KMS-11 (cell line): ENCODE measurements at regions not wholly inside any gene's neighbourhood (a gene's known extent, or its start where the extent isn't known, plus 50 kb on each side); places are given as distances from the start of the nearest gene placed in this dataset.

Experiments used
- H2AFZ ChIP-seq: fragments of 200-600 bp; sonication (generic); 2 replicates; pipeline ENCODE4 v1.6.1; 2016; ENCODE audit warnings: antibody characterized with exemption, mixed run types, low read depth
- H3K27ac ChIP-seq: fragments of 200-600 bp; sonication (generic); 2 replicates; pipeline ENCODE4 v1.6.1; 2016; ENCODE audit warnings: mild to moderate bottlenecking, mixed run types
- H3K27me3 ChIP-seq: fragments of 200-600 bp; sonication (generic); 2 replicates; pipeline ENCODE4 v1.6.1; 2017; ENCODE audit warnings: mild to moderate bottlenecking, low read depth, mixed run types, moderate library complexity; ENCODE audit not compliant: insufficient read depth
- H3K36me3 ChIP-seq: fragments of 200-600 bp; sonication (generic); 2 replicates; pipeline ENCODE4 v1.6.1; 2017; ENCODE audit warnings: mild to moderate bottlenecking, mixed run types; ENCODE audit not compliant: insufficient read depth
- H3K4me1 ChIP-seq: fragments of 200-600 bp; sonication (generic); 2 replicates; pipeline ENCODE4 v1.6.1; 2016; ENCODE audit warnings: mild to moderate bottlenecking, low read depth, mixed run types; ENCODE audit not compliant: poor library complexity, severe bottlenecking
- H3K4me2 ChIP-seq: fragments of 200-600 bp; sonication (generic); 2 replicates; pipeline ENCODE4 v1.7.0; 2016; ENCODE audit warnings: mild to moderate bottlenecking, mixed run types
- H3K4me3 ChIP-seq: fragments of 200-600 bp; sonication (generic); IDR thresholded peaks from 2 replicates; pipeline ENCODE4 v1.6.1; 2017; ENCODE audit warnings: low read depth, low read length, mixed read lengths; ENCODE audit not compliant: insufficient read depth
- H3K79me2 ChIP-seq: fragments of 200-600 bp; sonication (generic); 2 replicates; pipeline ENCODE4 v1.6.1; 2016; ENCODE audit warnings: low read depth, mixed run types; ENCODE audit not compliant: insufficient read depth
- H3K9ac ChIP-seq: fragments of 200-600 bp; sonication (generic); 2 replicates; pipeline ENCODE4 v1.6.1; 2016; ENCODE audit warnings: mild to moderate bottlenecking, mixed run types
- H4K20me1 ChIP-seq: fragments of 200-600 bp; sonication (generic); 2 replicates; pipeline ENCODE4 v1.6.1; 2016; ENCODE audit warnings: mild to moderate bottlenecking, mixed run types; ENCODE audit not compliant: insufficient read depth
- CTCF ChIP-seq: fragments of 200-600 bp; sonication (generic); conservative IDR thresholded peaks from 2 replicates; pipeline ENCODE4 v1.6.1; 2017; ENCODE audit warnings: low read depth, mild to moderate bottlenecking, antibody characterized with exemption, low read length, moderate library complexity, mixed read lengths

GRCh38 chr13:99031832-99032231 lies 54.0 kb upstream of the DOCK9 start:
- H3K79me2 ChIP-seq, result no peaks in the 10 kb centered on the region
- H4K20me1 ChIP-seq, result no peaks in the 10 kb centered on the region
- H3K4me2 ChIP-seq, result no peak overlapping the region
- no peaks in the 10 kb centered on the region for H3K36me3 ChIP-seq
- H3K27ac ChIP-seq, result no peak overlapping the region
- no peak overlapping the region for H3K9ac ChIP-seq
- no peak overlapping the region for H3K4me3 ChIP-seq
- no peak for TF ChIP-seq CTCF
- H3K4me1 ChIP-seq, result no peaks in the 10 kb centered on the region
- no peaks in the 10 kb centered on the region for H3K27me3 ChIP-seq
- no peak overlapping the region for H2AFZ ChIP-seq

GRCh38 chr13:99033814-99034213 lies 56.0 kb upstream of the DOCK9 start:
- H3K36me3 ChIP-seq, result no peaks in the 10 kb centered on the region
- H3K9ac ChIP-seq, result no peak overlapping the region
- no peak overlapping the region for H3K4me3 ChIP-seq
- H3K79me2 ChIP-seq, result no peaks in the 10 kb centered on the region
- no peak overlapping the region for H3K27ac ChIP-seq
- H4K20me1 ChIP-seq, result no peaks in the 10 kb centered on the region
- no peaks in the 10 kb centered on the region for H3K27me3 ChIP-seq
- TF ChIP-seq CTCF, result no peak
- H3K4me1 ChIP-seq, result no peaks in the 10 kb centered on the region
- no peak overlapping the region for H2AFZ ChIP-seq
- no peak overlapping the region for H3K4me2 ChIP-seq

- H3K9ac ChIP-seq, result no peak overlapping the region
- H4K20me1 ChIP-seq, result no peaks in the 10 kb centered on the region
- no peaks in the 10 kb centered on the region for H3K36me3 ChIP-seq
- TF ChIP-seq CTCF, result no peak
- H3K27ac ChIP-seq, result no peak overlapping the region
- no peaks in the 10 kb centered on the region for H3K27me3 ChIP-seq
- H3K79me2 ChIP-seq, result no peaks in the 10 kb centered on the region
- no peak overlapping the region for H2AFZ ChIP-seq
- no peak overlapping the region for H3K4me2 ChIP-seq
- no peak overlapping the region for H3K4me3 ChIP-seq
- H3K4me1 ChIP-seq, result no peaks in the 10 kb centered on the region
Measured at GRCh38 chr13:99034333-99035085, 56.6 kb upstream of the DOCK9 start.

GRCh38 chr13:99035715-99036114 lies 57.9 kb upstream of the DOCK9 start:
- TF ChIP-seq CTCF, result no peak
- Histone ChIP-seq H3K4me1 (no peaks in the 10 kb centered on the region), H3K4me2 (no peak overlapping the region), H3K27ac (no peak overlapping the region), H4K20me1 (no peaks in the 10 kb centered on the region), H3K4me3 (no peak overlapping the region), H2AFZ (no peak overlapping the region), H3K9ac (no peak overlapping the region), H3K27me3 (no peaks in the 10 kb centered on the region), H3K79me2 (no peaks in the 10 kb centered on the region), H3K36me3 (no peaks in the 10 kb centered on the region)
